Endodermal cell (in vitro differentiated cells): ENCODE measurements at regions not wholly inside any gene's neighbourhood (a gene's known extent, or its start where the extent isn't known, plus 50 kb on each side); places are given as distances from the start of the nearest gene placed in this dataset.
"Not testable (repeated sequence)": the region's sequence is repeated elsewhere in the genome, so short reads cannot be mapped to it uniquely, and the experiment has no call there.

Experiments used
- DNase-seq: peaks from one replicate; pipeline ENCODE4 v3.0.0-alpha.2; 2017
- H3K27ac ChIP-seq: 2 replicates; pipeline ENCODE4 v1.5.1; 2013; ENCODE audit warnings: mild to moderate bottlenecking, low read depth, low read length, moderate library complexity
- H3K27me3 ChIP-seq: 2 replicates; pipeline ENCODE4 v1.6.1; 2013; ENCODE audit warnings: mild to moderate bottlenecking, low read length, moderate library complexity; ENCODE audit not compliant: insufficient read depth, control insufficient read depth, poor library complexity, severe bottlenecking
- H3K36me3 ChIP-seq: 2 replicates; pipeline ENCODE4 v1.7.0; 2013; ENCODE audit warnings: mild to moderate bottlenecking, low read length, moderate library complexity; ENCODE audit not compliant: control insufficient read depth, insufficient read depth
- H3K4me1 ChIP-seq: one replicate; pipeline ENCODE4 v1.7.0; 2013; ENCODE audit warnings: low read length; ENCODE audit not compliant: control insufficient read depth, insufficient read depth
- H3K4me3 ChIP-seq: 2 replicates; pipeline ENCODE4 v1.5.1; 2013; ENCODE audit warnings: mild to moderate bottlenecking, low read length, moderate library complexity
- H3K9ac ChIP-seq: 2 replicates; pipeline ENCODE4 v1.6.1; 2013; ENCODE audit warnings: mild to moderate bottlenecking, low read length, moderate library complexity; ENCODE audit not compliant: poor library complexity, severe bottlenecking; ENCODE audit errors: extremely low read depth
- H3K9me3 ChIP-seq: 2 replicates; pipeline ENCODE4 v1.6.1; 2013; ENCODE audit warnings: mild to moderate bottlenecking, low read length, moderate library complexity; ENCODE audit not compliant: control insufficient read depth
- H3K27ac Mint-ChIP-seq: 2 replicates; pipeline ENCODE4 v1.8.0; 2020; ENCODE audit warnings: mixed read lengths
- H3K27me3 Mint-ChIP-seq: 2 replicates; pipeline ENCODE4 v1.8.0; 2021; ENCODE audit warnings: mild to moderate bottlenecking, mixed read lengths; ENCODE audit not compliant: insufficient read depth
- H3K36me3 Mint-ChIP-seq: 2 replicates; pipeline ENCODE4 v1.8.0; 2020; ENCODE audit warnings: low read depth, mixed read lengths
- H3K4me1 Mint-ChIP-seq: 2 replicates; pipeline ENCODE4 v1.8.0; 2020; ENCODE audit warnings: mixed read lengths
- H3K4me3 Mint-ChIP-seq: 2 replicates; pipeline ENCODE4 v1.8.0; 2020; ENCODE audit warnings: mild to moderate bottlenecking, moderate library complexity, mixed read lengths
- H3K9me3 Mint-ChIP-seq: 2 replicates; pipeline ENCODE4 v1.8.0; 2020; ENCODE audit warnings: mild to moderate bottlenecking, mixed read lengths
- WGBS, 2 experiments: methylation state at CpG; one replicate each; pipeline versions ENCODE4 v1.1.5 to v1.1.7; 2013; ENCODE audit warnings: missing lambda C conversion rate in 2 of 2, mixed read lengths in 1 of 2; ENCODE audit not compliant: insufficient coverage in 1 of 2, insufficient read length in 1 of 2; 5-methylcytosine and 5-hydroxymethylcytosine counted together
- TF ChIP-seq, protein P1 (sequence below): fragments of 200-600 bp; sonication (generic); conservative IDR thresholded peaks from 2 replicates; pipeline ENCODE4 v1.5.0; 2021; ENCODE audit warnings: antibody characterized with exemption, mild to moderate bottlenecking

DNA sequence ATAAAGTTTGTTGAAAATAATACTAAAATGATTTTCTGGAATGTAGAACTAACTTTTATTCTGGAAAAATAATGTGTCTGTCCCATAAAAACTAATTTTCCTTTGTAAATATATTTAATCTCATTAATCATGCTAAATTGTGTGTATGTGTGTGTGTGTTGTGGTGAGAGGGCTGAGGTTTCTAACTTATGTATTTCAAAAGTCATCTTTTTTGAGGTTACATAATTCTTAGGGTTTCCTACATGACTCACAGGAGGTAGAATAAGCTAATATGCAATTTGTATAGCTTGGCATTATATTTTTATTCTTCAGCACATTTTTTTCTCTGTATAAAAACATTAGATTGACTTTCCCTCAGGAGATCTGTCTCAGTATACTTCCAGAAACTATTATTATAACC lies 64.1 kb upstream of the CLVS2 start:
- no peaks in the 10 kb centered on the region for H3K27me3 Mint-ChIP-seq
- H3K9me3 Mint-ChIP-seq: no peaks in the 10 kb centered on the region
- Histone ChIP-seq H3K4me1 (no peaks in the 10 kb centered on the region), H3K27me3 (no peaks in the 10 kb centered on the region), H3K36me3 (no peaks in the 10 kb centered on the region), H3K9me3 (no peaks in the 10 kb centered on the region), H3K4me3 (no peak overlapping the region), H3K9ac (no peak overlapping the region), H3K27ac (no peak overlapping the region)
- no peak overlapping the region for H3K27ac Mint-ChIP-seq
- no peak overlapping the region for H3K4me3 Mint-ChIP-seq
- TF ChIP-seq, protein P1, sequence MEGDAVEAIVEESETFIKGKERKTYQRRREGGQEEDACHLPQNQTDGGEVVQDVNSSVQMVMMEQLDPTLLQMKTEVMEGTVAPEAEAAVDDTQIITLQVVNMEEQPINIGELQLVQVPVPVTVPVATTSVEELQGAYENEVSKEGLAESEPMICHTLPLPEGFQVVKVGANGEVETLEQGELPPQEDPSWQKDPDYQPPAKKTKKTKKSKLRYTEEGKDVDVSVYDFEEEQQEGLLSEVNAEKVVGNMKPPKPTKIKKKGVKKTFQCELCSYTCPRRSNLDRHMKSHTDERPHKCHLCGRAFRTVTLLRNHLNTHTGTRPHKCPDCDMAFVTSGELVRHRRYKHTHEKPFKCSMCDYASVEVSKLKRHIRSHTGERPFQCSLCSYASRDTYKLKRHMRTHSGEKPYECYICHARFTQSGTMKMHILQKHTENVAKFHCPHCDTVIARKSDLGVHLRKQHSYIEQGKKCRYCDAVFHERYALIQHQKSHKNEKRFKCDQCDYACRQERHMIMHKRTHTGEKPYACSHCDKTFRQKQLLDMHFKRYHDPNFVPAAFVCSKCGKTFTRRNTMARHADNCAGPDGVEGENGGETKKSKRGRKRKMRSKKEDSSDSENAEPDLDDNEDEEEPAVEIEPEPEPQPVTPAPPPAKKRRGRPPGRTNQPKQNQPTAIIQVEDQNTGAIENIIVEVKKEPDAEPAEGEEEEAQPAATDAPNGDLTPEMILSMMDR: no peak
- H3K36me3 Mint-ChIP-seq: no peaks in the 10 kb centered on the region
- H3K4me1 Mint-ChIP-seq: no peaks in the 10 kb centered on the region
- DNase-seq: no peak

DNA sequence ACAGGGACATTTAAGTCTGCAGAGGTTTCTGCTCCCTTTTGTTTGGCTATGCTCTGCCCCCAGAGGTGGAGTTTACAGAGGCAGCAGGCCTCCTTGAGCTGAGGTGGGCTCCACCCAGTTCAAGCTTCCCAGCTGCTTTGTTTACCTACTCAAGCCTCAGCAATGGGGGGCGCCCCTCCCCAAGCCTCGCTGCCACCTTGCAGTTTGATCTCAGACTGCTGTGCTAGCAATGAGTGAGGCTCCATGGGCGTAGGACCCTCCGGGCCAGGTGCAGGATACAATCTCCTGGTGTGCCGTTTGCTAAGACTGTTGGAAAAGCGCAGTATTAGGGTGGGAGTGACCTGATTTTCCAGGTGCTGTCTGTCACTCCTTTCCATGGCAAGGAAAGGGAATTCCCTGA lies 51.1 kb upstream of the CLVS2 start:
- peaks cover 11% of the 10 kb centered on the region for H3K4me1 Mint-ChIP-seq
- not testable (repeated sequence) for H3K27ac Mint-ChIP-seq, H3K36me3 Mint-ChIP-seq, H3K27ac ChIP-seq, H3K27me3 Mint-ChIP-seq, H3K36me3 ChIP-seq, H3K4me3 Mint-ChIP-seq, H3K4me1 ChIP-seq, H3K9ac ChIP-seq, DNase-seq, H3K27me3 ChIP-seq, H3K4me3 ChIP-seq
- H3K9me3 ChIP-seq: peaks cover 35% of the 10 kb centered on the region
- WGBS, 2 experiments: 93 to 94% methylated on average over 6 of the region's 6 CpGs
- H3K9me3 Mint-ChIP-seq: peaks cover 25% of the 10 kb centered on the region
